ENCODE measurements at regions not wholly inside any gene's neighbourhood (a gene's known extent, or its start where the extent isn't known, plus 50 kb on each side); places are given as distances from the start of the nearest gene placed in this dataset.

GRCh38 chr4:77395481-77395880 is 210.1 kb upstream of the CXCL13 start:
- no peak overlapping the region for H3K4me2 ChIP-seq (ENCODE audit: low read depth, low read length, poor library complexity, severe bottlenecking)
- H3K27me3 ChIP-seq (ENCODE audit: insufficient read depth, low read length, poor library complexity, severe bottlenecking): peaks cover 85% of the 10 kb centered on the region
- peaks cover 3% of the 10 kb centered on the region; the same call in 1 of the 2 replicates for H3K9me3 ChIP-seq (ENCODE audit: insufficient read depth, low read depth, low read length)
- H4K20me1 ChIP-seq (ENCODE audit: insufficient read depth, low read length, poor library complexity, severe bottlenecking): no peaks in the 10 kb centered on the region
- TF ChIP-seq CTCF (conservative IDR thresholded peaks at IDR 0.05; ENCODE audit: low read length): no peak
- no peak for TF ChIP-seq EZH2phosphoT487 (IDR thresholded peaks at IDR 0.05; ENCODE audit: borderline replicate concordance)
- H3K36me3 ChIP-seq (ENCODE audit: insufficient read depth, low read length): no peaks in the 10 kb centered on the region
- no peak overlapping the region for H3K4me3 ChIP-seq (ENCODE audit: low read length, poor library complexity, severe bottlenecking)
- no peak overlapping the region for H3K9ac ChIP-seq (ENCODE audit: low read depth, low read length, poor library complexity, severe bottlenecking)
- no peaks in the 10 kb centered on the region for H3K4me1 ChIP-seq (ENCODE audit: insufficient read depth, low read length, poor library complexity, severe bottlenecking)
- H3K79me2 ChIP-seq (ENCODE audit: insufficient read depth, low read length): no peaks in the 10 kb centered on the region
- H2AFZ ChIP-seq (ENCODE audit: low read length): no peak overlapping the region
- no peaks in the 10 kb centered on the region for H3F3A ChIP-seq (ENCODE audit: low read depth)
- no peaks in the 10 kb centered on the region for H3K9me2 ChIP-seq (replicated peaks; ENCODE audit: low read depth, low read length)

- H2AFZ ChIP-seq (ENCODE audit: low read length): no peak overlapping the region
- no peak overlapping the region for H3K9ac ChIP-seq (ENCODE audit: low read depth, low read length, poor library complexity, severe bottlenecking)
- no peaks in the 10 kb centered on the region for H3K4me1 ChIP-seq (ENCODE audit: insufficient read depth, low read length, poor library complexity, severe bottlenecking)
- no peak overlapping the region for H3K4me3 ChIP-seq (ENCODE audit: low read length, poor library complexity, severe bottlenecking)
- H3K27me3 ChIP-seq (ENCODE audit: insufficient read depth, low read length, poor library complexity, severe bottlenecking): peaks cover 85% of the 10 kb centered on the region
- no peaks in the 10 kb centered on the region for H3K9me2 ChIP-seq (replicated peaks; ENCODE audit: low read depth, low read length)
- H3K79me2 ChIP-seq (ENCODE audit: insufficient read depth, low read length): no peaks in the 10 kb centered on the region
- H3K4me2 ChIP-seq (ENCODE audit: low read depth, low read length, poor library complexity, severe bottlenecking): no peak overlapping the region
- peaks cover 3% of the 10 kb centered on the region; the same call in 1 of the 2 replicates for H3K9me3 ChIP-seq (ENCODE audit: insufficient read depth, low read depth, low read length)
- H3K36me3 ChIP-seq (ENCODE audit: insufficient read depth, low read length): no peaks in the 10 kb centered on the region
- no peaks in the 10 kb centered on the region for H3F3A ChIP-seq (ENCODE audit: low read depth)
- H4K20me1 ChIP-seq (ENCODE audit: insufficient read depth, low read length, poor library complexity, severe bottlenecking): no peaks in the 10 kb centered on the region
- no peak for TF ChIP-seq EZH2phosphoT487 (IDR thresholded peaks at IDR 0.05; ENCODE audit: borderline replicate concordance)
- no peak for TF ChIP-seq CTCF (conservative IDR thresholded peaks at IDR 0.05; ENCODE audit: low read length)
Measured at GRCh38 chr4:77398256-77398655, 207.4 kb upstream of the CXCL13 start.

GRCh38 chr4:77399831-77400230 is 205.8 kb upstream of the CXCL13 start:
- H3K27me3 ChIP-seq (ENCODE audit: insufficient read depth, low read length, poor library complexity, severe bottlenecking): peaks cover 90% of the 10 kb centered on the region
- no peaks in the 10 kb centered on the region for H3K79me2 ChIP-seq (ENCODE audit: insufficient read depth, low read length)
- no peaks in the 10 kb centered on the region for H3K9me2 ChIP-seq (replicated peaks; ENCODE audit: low read depth, low read length)
- TF ChIP-seq EZH2phosphoT487 (IDR thresholded peaks at IDR 0.05; ENCODE audit: borderline replicate concordance): no peak
- TF ChIP-seq CTCF (conservative IDR thresholded peaks at IDR 0.05; ENCODE audit: low read length): no peak
- no peak overlapping the region for H3K4me3 ChIP-seq (ENCODE audit: low read length, poor library complexity, severe bottlenecking)
- H3K4me1 ChIP-seq (ENCODE audit: insufficient read depth, low read length, poor library complexity, severe bottlenecking): no peaks in the 10 kb centered on the region
- H3K9ac ChIP-seq (ENCODE audit: low read depth, low read length, poor library complexity, severe bottlenecking): no peak overlapping the region
- H3K36me3 ChIP-seq (ENCODE audit: insufficient read depth, low read length): no peaks in the 10 kb centered on the region
- no peaks in the 10 kb centered on the region for H3F3A ChIP-seq (ENCODE audit: low read depth)
- H2AFZ ChIP-seq (ENCODE audit: low read length): no peak overlapping the region
- H4K20me1 ChIP-seq (ENCODE audit: insufficient read depth, low read length, poor library complexity, severe bottlenecking): no peaks in the 10 kb centered on the region
- H3K9me3 ChIP-seq (ENCODE audit: insufficient read depth, low read depth, low read length): peaks cover 3% of the 10 kb centered on the region; the same call in 1 of the 2 replicates
- no peak overlapping the region for H3K4me2 ChIP-seq (ENCODE audit: low read depth, low read length, poor library complexity, severe bottlenecking)

All from Loucy (cell line).